CD4-positive, alpha-beta T cell treated with Interleukin-15 for 4 hours (primary cell): ENCODE measurements at regions not wholly inside any gene's neighbourhood (a gene's known extent, or its start where the extent isn't known, plus 50 kb on each side); places are given as distances from the start of the nearest gene placed in this dataset.
"Not testable (repeated sequence)": the region's sequence is repeated elsewhere in the genome, so short reads cannot be mapped to it uniquely, and the experiment has no call there.

Experiments
- DNase-seq: peaks from one replicate; pipeline ENCODE4 v3.0.0-alpha.2; 2020; ENCODE audit warnings: low spot score

DNA sequence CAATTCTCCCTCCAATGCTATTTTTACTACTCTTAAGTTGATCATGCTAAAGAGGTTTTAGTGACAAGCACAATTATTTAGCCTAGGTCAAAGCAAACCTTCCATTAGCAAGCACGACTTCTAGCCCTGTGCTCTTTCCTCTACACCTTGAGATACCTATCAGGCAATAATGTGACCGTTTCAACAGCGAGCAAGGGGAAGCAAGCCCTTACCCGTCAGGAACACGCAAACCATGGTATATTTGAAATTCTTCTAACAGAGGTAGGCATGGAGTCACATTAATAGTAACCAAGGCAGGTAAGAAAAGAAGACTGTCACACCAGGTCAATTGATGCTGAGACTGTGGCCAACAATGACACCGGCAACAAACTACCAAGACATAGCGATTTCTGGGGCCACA lies 68.9 kb upstream of the VGLL4 start:
- DNase-seq = no peak

DNA sequence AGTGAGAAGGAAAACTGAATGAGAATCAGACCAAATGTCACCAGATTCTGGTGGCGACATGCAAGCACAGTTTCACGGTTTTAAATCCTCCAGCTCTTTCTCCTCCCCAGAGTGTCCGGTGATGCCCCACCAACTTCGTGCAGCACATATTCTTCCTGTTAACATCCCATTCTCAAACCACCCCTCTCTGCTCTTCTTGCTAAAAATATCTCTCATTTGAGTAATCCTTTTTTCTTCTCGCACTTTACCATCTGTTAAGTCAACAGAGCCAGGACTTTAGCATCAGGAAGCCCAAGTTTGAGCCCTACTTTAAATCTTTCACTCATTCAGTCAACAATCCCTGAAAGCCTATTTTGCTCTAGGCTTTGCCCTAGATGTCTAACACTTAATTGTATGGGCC lies 68.2 kb upstream of the VGLL4 start:
- DNase-seq = no peak

DNA sequence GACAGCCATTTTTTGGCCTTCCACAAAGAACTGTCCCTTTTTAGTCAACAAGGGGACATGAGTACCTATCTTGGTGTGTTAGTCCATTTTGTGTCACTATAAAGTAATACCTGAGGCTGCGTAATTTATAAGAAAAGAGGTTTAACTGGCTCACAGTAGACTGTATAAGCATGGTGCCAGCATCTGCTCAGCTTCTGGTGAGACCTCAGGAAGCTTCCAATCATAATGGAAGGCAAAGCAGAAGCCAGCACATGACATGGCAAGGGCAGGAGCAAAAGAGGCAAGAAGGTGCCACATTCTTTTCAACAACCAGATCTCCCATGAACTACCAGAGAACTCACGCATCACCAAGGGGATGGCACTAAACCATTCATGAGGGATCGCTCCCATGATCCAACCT lies 66.1 kb upstream of the VGLL4 start:
- DNase-seq = no peak

DNA sequence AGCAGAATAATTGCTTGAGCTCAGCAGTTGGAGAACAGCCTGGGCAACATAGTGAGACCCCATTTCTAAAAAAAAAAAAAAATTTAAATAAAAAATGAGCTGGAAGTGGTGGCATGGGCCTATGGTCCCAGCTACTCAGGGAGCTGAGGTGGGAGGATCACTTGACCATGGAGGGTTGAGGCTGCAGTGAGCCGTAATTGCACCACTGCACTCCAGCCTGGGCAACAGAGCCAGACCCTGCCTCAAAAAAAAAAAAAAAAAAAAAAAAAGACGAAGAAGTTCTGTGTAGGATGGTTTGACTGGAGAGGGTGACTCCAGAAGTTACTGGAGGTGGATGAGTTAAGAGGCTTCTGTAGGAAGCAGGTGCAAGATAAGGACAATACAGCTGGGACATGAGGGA lies 63.4 kb upstream of the VGLL4 start:
- DNase-seq = not testable (repeated sequence)

DNA sequence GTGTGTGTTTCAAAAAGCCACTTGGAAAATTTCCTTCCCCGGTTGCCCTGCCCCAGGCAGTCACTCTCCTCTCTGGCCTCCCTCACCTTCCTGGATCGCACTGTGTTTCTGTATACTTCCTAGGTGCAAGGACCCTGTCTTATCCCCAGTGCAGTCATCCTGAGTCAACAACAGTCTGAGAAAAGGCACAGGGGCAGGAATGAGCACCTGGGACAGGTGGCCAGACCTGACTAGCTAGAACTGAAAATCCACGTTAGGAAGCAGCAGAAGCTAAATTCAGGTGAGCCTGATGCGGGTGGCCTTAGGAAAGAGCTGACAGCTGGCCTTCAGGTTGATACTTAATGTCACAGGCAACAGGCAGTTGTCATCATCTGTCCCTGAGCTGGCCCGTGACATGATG lies 62.9 kb upstream of the VGLL4 start:
- DNase-seq = no peak

DNA sequence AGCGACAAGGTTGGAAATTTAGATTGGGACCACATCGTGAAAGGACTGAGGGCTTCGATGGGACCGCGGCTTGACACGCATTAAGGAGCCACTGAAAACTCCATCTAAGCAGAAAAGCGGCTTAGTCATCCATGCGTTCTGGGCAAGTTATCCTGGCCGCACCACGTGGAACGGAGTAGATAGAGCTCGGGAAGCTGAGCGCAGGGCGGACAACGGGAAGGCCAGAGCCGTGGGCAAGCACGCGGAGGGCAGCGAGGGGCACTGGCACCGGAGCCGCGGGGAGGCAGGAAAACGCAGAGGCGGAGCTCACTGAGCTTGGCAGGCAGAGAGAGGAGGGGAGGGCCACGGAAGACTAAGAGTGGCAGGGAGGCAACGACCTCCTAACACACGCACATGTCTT lies 61.3 kb upstream of the VGLL4 start:
- DNase-seq = no peak

DNA sequence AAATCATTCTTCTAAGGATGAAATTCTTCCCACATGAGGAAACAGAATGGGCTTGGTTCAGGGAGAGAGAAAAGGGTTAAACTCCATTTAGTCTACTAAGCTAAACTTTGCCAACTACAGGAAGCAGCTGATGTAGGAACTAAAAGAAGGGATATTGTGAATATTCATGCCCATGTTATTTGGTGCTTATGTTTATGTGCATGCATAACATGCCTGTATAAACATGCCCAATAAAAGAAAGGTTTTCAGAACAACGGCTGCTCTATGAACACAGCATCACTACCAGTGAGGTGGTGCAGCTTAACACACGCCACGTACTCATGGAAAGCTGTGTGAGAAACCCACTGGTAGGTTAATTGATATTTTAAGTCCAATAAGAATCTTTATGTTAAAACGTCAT lies 59.4 kb upstream of the VGLL4 start:
- no peak for DNase-seq

DNA sequence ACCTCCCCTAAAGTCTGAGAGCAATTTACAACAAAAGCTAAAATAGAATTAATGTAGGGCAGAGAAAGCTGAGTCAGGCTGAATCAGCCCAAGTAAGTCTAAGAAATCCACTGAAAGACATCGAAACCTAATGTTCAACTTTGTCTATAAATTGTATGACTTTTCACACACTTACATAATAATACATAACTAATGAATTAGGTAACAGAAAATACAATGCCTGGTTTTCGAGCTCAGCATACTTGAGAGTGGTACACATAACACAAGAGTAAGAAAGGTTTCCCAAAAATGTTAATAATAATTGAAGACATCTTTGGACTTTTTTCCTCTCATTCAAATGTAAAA lies 55.3 kb upstream of the VGLL4 start:
- DNase-seq = no peak

DNA sequence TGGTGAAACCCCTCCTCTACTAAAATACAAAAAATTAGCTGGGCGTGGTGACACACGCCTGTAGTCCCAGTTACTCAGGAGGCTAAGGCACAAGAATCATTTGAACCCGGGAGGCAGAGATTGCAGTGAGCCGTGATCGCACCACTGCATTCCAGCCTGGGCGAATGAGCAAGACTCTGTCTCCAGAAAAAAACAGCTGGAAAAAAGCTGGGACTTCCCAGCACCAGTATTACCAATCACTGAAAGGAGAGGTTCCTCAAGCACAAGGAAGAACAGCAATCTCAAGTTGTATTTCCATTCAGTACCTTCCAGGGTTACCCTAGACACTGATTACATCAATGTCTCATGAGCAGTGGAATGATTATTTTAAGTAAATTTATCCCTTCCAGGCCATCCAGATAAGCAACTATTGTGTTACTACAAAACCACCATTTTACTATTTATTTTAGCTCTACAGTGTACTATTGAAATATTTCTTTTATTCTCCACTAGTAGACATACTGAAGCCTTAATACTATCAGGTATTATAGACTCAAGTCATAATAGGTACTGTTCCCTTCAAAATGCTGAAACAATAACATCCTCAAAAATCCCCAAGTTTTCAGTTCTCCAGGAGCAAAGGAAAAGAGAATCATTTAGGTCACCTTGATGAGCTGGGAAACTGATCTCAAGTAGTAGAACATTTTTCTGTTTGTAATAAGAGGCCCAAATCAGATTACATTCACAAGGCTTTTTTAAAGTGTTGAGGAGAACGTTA lies 54.8 kb upstream of the VGLL4 start:
- no peak for DNase-seq

DNA sequence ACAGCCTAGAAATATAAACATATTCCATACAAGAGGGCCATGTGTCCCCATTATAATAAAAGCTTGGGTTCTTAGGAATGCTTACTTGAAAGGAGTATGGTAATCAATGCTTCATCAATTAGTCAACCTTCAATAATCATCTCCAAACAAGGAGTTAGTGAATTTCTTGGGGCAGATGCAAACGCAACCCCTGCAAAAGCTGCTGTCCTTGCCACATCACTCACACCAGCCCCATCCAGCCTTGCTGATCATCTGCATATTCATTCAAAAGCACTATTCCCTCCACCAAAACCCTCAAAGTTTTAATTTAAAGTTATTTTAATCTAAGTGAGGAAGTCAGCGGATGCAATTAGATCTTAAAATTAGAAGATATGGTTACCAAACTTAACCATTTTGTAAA lies 54.0 kb upstream of the VGLL4 start:
- DNase-seq = no peak

DNA sequence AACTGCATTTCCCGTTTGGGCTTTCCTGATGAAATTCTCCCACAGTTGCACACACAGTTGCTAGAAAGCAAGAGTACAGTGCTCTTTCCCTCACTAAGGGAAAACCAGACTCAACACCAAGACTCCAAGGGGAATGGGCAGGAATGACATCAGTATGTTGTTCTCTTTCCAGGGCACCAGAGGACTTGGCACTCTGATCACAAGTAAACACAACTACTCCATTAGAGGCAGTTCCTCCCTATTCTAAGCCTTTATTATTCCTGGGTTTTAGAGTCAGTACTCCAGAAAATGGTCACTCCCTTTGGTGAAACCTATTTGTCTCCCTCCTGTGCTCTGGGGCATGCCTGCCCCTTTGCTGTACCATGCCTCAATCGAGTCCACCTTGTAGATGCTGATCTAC lies 52.3 kb upstream of the VGLL4 start:
- no peak for DNase-seq
